DLD1 (cell line): ENCODE measurements at regions not wholly inside any gene's neighbourhood (a gene's known extent, or its start where the extent isn't known, plus 50 kb on each side); places are given as distances from the start of the nearest gene placed in this dataset.
"Not testable (repeated sequence)": the region's sequence is repeated elsewhere in the genome, so short reads cannot be mapped to it uniquely, and the experiment has no call there.

Experiments used
- in situ Hi-C: cut with HindIII; loops from 2 replicates; pipeline ENCODE4 v1.10.0; 2017; ENCODE audit warnings: low sequenced_read_pairs

DNA sequence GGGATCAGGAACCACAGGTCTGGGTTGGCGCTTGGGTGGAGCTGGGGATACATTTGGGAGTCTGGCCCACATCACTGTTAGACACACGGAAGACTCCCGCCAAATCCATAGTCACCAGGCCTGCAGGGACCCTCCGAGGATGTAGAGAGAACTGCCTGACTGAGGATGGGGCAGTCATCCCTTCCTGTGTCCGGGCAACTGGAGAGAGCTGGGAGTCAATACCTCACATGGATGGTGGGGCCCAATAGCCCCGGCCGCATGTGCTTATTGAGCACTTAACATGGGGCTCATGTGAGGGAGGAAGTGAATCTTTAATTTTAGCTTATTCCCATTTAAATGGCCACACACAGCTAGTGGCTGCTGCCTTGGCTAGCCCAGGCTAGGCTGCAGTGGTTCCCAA is 124.5 kb downstream of the TLR5 start:
- in situ Hi-C loops, result no loop called here

- in situ Hi-C loops, result no loop called here
These were observed 123.8 kb downstream of the TLR5 start for GRCh38 chr1:223019256-223019655.

- in situ Hi-C loops, result no loop called here
These were observed 122.3 kb downstream of the TLR5 start for GRCh38 chr1:223020770-223021169.

DNA sequence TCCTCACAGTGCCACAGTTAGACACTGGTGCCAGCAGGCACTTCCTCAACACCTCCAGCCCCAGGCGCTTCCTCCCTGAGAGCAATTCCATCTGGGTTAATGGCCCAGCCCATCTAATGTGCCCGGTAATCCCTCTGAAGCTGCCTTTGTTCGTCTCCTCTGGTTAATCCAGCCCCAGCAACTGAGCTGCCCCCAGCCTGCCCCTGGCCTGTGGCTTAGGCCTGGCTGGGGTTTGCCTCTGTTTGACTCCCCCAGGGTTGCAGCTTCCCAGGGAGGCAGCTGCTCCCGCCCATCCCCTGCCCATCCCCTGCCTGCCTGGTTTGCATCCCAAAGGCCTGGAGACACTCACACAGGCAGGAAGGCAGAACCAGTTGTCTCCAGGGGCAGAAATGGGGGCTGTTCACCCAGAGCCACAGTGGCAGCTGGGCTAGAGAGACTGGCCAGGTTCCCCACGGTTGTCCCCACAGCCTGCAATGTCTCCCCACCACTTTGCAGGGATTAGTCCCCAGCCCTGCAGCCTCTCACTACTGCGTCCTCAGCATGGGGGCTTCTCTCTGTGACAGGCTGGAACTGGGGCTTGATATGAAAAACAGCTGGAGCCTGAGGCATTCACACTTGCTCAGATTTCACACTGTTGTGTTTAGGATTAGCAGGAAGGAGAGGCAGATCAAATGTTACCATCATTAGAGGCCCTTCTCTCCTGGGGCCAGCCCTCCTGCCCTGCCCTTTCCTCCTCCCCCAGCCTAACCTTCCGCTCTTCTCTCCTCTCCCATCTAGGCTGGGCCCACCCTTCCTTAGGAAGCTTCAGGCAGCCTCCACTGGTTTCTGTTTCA is 120.2 kb downstream of the TLR5 start:
- in situ Hi-C loops, result no loop called here

- in situ Hi-C loops, result no loop called here
These were observed 119.2 kb downstream of the TLR5 start for GRCh38 chr1:223023863-223024262.

DNA sequence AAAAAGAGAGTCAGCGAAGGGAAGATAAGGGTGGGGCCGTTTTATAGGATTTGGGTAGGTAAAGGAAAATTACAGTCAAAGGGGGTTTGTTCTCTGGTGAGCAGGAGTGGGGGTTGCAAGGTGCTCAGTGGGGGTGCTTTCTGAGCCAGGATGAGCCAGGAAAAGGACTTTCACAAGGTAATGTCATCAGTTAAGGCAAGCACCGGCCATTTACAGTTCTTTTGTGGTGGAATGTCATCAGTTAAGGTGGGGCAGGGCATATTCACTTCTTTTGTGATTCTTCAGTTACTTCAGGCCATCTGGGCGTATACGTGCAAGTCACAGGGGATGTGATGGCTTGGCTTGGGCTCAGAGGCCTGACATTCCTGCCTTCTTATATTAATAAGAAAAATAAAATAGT is 118.6 kb downstream of the TLR5 start:
- in situ Hi-C loops, result not testable (repeated sequence)

GRCh38 chr1:223025190-223025734 is 117.8 kb downstream of the TLR5 start:
- in situ Hi-C loops, result not testable (repeated sequence)

DNA sequence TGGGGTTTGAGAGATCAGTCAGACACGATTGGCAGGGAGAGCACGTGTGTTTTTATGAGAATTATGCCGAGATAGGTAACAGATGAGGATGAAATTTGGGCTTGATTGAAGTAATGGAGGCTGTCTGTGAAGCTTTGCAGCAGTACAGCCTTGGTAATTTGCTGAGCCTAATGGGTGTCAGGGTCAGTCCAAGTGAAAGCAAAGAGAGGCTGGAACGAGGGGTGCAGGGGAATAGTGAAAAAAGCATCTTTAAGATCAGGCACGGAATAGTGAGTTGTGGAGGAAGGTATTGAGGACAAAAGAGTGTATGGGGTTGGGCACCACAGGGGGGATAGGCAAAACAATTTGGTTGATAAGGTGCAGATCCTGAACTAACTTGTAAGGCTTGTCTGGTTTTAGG is 116.4 kb downstream of the TLR5 start:
- in situ Hi-C loops, result not testable (repeated sequence)

GRCh38 chr1:223029985-223030769 is 112.9 kb downstream of the TLR5 start:
- in situ Hi-C loops, result loop anchor here (5.0 kb wide), 1 partner anchor 38 kb away; no protein-coding TSS in a partner anchor

- in situ Hi-C loops, result loop anchor here (5.0 kb wide), 1 partner anchor 39 kb away; no protein-coding TSS in a partner anchor
These were observed 112.1 kb downstream of the TLR5 start for GRCh38 chr1:223030871-223031400.

DNA sequence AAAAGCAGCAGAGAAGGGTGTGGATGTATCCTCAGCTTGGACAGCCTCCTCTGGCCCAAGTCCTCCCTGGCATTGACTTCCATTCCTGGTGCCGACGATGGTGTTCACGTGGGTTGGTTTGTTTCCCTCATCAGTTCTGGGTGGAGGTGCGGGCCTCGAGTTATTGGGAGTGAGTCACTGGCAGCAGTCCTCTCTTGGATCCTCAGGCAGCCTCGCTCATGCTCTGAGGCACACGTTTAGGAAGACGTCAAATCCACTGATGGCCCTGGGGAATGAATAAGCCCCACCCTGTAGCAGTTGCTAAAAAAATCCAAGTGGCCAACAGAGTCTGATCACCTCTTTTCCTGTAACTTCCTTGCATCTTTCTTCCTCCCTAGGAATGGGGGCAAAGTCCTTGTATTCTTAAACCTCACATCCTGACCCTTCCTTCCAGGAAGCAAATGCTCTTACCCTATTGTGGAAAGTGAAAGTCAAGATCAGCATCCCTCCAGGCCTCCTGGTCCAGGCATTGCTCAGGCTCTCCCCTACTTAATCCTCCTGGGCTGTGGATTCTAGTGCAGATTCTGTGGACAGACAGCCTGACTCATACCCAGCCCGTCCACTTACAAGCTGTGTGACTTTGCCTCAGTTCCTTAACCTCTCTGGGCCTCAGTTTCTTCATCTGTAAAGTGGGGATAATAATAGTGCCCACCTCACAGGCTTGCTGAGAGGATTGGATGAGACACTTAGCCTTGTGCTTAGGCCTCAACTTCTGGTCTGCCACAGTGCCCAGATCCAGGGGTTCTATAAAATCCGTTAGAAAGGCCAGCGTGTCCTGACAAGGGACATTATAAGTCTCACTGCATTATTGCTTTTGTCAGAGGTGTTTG is 111.1 kb downstream of the TLR5 start:
- in situ Hi-C loops, result loop anchor here (5.0 kb wide), 1 partner anchor 40 kb away; no protein-coding TSS in a partner anchor

GRCh38 chr1:223033658-223034057 is 109.4 kb downstream of the TLR5 start:
- in situ Hi-C loops, result loop anchor here (5.0 kb wide), 1 partner anchor 41 kb away; no protein-coding TSS in a partner anchor

DNA sequence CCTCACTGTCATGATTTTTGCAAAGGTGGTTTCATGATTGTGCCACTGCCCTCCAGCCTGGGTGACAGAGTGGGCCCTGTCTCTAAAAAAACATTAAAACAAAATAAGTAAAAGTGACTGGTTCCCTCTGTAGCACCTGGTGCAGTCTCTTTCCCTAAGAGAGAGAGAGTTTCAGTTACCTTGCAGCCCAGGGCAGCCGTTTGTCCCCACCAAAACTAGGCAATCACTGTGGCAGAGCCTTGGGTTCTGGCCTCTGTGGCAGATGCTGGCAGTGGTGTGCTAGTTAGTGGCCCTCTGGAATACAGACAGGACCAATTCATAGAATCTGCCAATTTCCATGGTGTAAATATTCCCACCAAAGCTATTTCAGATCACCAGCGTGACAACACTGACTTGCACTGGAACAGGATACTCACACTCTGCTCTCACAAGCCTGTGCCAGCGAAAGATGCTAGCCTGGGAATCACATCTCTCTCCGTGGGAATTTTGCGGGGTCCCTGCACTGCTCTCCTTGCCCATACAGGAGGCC is 108.7 kb downstream of the TLR5 start:
- in situ Hi-C loops, result loop anchor here (5.0 kb wide), 1 partner anchor 42 kb away; no protein-coding TSS in a partner anchor

DNA sequence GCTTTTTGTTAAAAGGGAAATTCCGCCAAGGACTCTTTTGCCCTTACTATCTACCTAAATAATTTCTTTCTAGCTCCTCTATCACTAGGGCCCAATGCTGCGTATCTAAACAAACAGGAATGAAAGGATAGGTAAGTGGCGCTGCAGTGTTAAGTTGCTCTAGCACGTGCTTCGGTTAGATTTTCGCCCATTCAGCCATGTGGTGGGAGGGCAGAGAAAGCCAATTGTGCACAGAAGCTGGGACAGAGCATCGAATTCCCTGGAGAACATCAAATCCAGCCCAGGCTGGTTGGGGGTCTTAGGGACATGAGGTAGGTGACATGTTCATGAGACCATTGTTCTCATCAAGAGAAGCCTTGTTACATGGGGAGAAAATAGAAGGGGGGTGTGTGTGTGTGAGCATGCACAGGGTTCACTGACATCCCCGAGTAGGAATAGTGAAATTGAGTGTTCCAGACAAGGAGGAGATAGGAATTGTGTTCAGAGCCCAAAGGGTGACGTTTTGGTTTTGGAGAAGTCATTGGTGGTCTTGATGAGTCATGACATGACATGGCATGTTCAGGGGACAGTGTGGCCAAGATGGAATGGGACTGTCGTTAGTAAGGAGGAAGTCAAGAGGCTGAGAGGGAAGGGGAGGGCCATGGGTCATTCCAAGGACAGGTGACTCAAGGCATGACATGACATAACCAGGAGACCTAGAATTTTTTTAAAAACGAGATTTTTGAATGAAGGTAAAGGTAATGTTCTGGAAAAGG is 107.1 kb downstream of the TLR5 start:
- in situ Hi-C loops, result no loop called here

- in situ Hi-C loops, result no loop called here
These were observed 106.6 kb downstream of the TLR5 start for GRCh38 chr1:223036479-223036845.

DNA sequence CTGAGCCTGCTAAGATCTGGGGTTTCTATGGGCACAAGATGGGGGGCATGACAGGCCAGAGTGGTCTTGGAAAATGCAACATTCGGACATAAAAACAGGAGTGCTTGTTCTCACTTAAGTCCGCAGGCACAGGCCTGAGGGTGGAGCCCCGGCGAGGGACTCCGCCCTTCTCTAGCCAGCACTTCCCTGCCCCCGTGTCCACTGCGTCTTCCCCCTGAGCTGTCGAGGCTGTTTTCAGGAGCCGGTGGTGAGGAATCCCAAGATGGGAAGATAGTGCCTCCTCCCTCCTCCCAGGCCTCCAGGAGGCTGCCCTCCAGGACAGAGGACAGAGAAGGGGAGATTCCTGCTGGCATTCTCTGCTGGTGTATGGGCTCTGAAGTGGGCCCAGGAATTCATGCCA is 105.2 kb downstream of the TLR5 start:
- in situ Hi-C loops, result no loop called here

DNA sequence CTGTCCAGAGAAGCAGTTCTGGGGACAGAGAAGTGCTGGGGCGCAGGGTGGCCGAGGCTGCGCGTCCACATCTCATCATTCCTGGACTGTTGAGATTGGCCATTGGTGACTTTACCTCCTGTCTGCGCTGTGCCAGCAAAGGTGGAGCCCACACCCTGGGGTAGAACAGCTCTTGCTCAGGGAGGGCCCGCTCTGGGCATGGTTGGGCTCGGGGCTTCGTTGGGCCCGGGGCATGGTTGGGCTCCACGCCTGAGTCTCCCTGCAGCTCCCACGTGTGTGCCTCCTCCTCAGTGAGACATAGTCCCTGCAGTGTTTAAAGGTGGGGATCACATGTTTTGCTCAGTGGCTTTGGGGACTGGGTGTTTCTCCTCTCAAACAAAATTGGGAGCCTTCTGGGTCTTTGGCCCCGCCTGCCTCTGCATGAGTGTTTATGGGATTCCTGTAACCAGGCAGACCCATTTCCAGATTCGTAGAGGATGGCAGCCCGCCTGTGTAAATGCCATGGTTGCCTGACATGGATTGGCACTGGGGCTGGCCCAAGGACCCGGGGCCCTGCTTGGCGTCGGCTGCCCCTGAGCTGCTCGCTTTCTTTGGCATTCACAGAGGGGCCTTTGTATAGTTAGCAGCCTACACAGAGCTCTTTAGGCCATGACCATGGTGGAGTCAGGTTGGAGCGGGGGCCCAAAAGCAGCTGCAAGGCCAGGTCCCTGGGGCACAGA is 104.6 kb downstream of the TLR5 start:
- in situ Hi-C loops, result no loop called here

DNA sequence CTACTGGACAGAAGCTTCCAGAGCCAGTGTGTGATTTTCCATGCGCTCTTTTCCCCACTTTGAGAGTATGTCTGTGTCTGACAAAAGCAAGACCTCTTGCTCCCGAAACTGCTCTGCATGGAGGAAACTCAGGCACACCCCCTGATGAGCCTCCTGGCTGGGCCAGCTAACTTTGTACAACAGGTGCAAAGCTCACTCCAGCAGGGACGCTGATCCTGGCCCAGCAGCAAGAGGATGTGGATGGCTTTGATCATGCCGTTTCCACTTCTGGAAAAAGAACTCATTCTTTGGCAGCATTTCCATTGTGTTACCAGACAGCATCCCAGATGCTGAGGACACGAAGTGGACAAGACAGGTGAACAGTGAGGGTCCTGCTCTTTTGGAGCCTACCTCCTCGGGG is 103.1 kb downstream of the TLR5 start:
- in situ Hi-C loops, result no loop called here

- in situ Hi-C loops, result no loop called here
These were observed 101.6 kb downstream of the TLR5 start for GRCh38 chr1:223041481-223041880.
